ENCODE measurements at regions not wholly inside any gene's neighbourhood (a gene's known extent, or its start where the extent isn't known, plus 50 kb on each side); places are given as distances from the start of the nearest gene placed in this dataset.

DNA sequence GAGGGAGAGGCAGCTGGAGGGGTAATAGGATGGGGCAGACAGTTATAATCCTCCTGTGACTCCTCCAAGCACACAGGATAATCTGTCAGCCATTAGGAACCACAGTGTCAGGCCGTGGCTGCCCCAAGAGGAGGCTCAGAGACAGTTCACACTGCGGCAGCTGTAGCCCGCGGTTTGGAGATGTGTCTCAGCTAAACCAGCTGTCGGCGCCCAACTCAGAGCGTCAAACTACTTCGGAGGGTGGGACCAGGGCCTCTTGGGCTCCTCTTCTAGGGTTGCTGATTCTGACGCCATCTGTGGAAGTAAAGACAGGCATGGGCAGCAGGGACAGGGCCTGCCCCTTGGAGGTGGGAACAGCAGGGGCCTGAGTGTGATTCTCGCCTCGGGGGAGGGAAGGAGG lies 309.8 kb downstream of the CDC5L start:
- TF ChIP-seq, protein P1, sequence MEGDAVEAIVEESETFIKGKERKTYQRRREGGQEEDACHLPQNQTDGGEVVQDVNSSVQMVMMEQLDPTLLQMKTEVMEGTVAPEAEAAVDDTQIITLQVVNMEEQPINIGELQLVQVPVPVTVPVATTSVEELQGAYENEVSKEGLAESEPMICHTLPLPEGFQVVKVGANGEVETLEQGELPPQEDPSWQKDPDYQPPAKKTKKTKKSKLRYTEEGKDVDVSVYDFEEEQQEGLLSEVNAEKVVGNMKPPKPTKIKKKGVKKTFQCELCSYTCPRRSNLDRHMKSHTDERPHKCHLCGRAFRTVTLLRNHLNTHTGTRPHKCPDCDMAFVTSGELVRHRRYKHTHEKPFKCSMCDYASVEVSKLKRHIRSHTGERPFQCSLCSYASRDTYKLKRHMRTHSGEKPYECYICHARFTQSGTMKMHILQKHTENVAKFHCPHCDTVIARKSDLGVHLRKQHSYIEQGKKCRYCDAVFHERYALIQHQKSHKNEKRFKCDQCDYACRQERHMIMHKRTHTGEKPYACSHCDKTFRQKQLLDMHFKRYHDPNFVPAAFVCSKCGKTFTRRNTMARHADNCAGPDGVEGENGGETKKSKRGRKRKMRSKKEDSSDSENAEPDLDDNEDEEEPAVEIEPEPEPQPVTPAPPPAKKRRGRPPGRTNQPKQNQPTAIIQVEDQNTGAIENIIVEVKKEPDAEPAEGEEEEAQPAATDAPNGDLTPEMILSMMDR (tag by site-specific recombination; IDR thresholded peaks at IDR 0.05): no peak
- TF ChIP-seq KLF8 (tag by site-specific recombination; IDR thresholded peaks at IDR 0.05) (no peak), ZNF138 (tag by site-specific recombination; IDR thresholded peaks at IDR 0.05; ENCODE audit: borderline replicate concordance) (no peak), KLF7 (tag by site-specific recombination; IDR thresholded peaks at IDR 0.05; ENCODE audit: borderline replicate concordance) (no peak)
- TF ChIP-seq, protein P2, sequence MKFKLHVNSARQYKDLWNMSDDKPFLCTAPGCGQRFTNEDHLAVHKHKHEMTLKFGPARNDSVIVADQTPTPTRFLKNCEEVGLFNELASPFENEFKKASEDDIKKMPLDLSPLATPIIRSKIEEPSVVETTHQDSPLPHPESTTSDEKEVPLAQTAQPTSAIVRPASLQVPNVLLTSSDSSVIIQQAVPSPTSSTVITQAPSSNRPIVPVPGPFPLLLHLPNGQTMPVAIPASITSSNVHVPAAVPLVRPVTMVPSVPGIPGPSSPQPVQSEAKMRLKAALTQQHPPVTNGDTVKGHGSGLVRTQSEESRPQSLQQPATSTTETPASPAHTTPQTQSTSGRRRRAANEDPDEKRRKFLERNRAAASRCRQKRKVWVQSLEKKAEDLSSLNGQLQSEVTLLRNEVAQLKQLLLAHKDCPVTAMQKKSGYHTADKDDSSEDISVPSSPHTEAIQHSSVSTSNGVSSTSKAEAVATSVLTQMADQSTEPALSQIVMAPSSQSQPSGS (tag by site-specific recombination; IDR thresholded peaks at IDR 0.05; ENCODE audit: low read depth): no peak
- TF ChIP-seq, protein P3, sequence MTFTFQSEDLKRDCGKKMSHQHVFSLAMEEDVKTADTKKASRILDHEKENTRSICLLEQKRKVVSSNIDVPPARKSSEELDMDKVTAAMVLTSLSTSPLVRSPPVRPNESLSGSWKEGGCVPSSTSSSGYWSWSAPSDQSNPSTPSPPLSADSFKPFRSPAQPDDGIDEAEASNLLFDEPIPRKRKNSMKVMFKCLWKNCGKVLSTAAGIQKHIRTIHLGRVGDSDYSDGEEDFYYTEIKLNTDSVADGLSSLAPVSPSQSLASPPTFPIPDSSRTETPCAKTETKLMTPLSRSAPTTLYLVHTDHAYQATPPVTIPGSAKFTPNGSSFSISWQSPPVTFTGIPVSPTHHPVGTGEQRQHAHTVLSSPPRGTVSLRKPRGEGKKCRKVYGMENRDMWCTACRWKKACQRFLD (tag by site-specific recombination; IDR thresholded peaks at IDR 0.05): no peak
